ENCODE measurements at regions not wholly inside any gene's neighbourhood (a gene's known extent, or its start where the extent isn't known, plus 50 kb on each side); places are given as distances from the start of the nearest gene placed in this dataset.

DNA sequence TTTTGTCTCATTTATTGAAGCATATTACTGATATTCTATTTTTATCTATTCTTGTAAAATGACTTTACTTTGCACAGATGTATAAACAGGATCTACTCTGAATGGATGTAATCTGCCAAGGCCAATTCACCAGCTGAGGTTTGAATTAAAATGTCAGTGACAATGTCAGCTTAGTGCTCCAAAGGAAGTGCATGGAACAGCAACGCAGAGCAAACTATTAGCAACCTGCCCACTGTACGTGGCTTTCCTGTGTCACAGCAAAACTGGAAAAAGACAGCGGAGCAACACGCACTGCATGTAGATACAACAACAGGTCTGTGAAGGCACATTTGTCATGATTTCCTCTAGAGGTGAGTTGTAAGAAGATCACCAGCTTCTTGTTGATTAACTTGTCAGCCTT is 409.4 kb downstream of the MED10 start:
- Histone ChIP-seq H2BK120ac (ENCODE audit: low read depth, low read length, poor library complexity, severe bottlenecking) (no peak overlapping the region), H3K23me2 (ENCODE audit: insufficient read length, low read depth, low read length, poor library complexity, severe bottlenecking) (no peaks in the 10 kb centered on the region), H4K5ac (ENCODE audit: insufficient read length, low read depth, low read length) (no peak overlapping the region), H3K4me2 (ENCODE audit: insufficient read depth, insufficient read length, low read length) (no peak overlapping the region), H3K27ac (ENCODE audit: insufficient read length, low read depth, low read length) (no peak overlapping the region), H2BK20ac (ENCODE audit: low read depth, low read length, poor library complexity, severe bottlenecking) (no peak overlapping the region), H2AK5ac (ENCODE audit: insufficient read length, low read length) (no peak overlapping the region), H4K8ac (replicated peaks; ENCODE audit: insufficient read length, low read depth, low read length) (no peak overlapping the region), H2AFZ (ENCODE audit: low read length) (no peak overlapping the region), H3K79me2 (ENCODE audit: insufficient read depth, low read length) (no peaks in the 10 kb centered on the region), H3K79me1 (ENCODE audit: insufficient read depth, low read depth, low read length, poor library complexity, severe bottlenecking) (no peaks in the 10 kb centered on the region), H3K4me1 (ENCODE audit: insufficient read depth, low read length) (no peaks in the 10 kb centered on the region), H3K56ac (ENCODE audit: insufficient read length, low read depth, low read length) (no peak overlapping the region), H3T11ph (ENCODE audit: low read length) (no peak overlapping the region), H3K4ac (ENCODE audit: low read depth, low read length) (no peak overlapping the region), H3K9me3 (ENCODE audit: control insufficient read depth, low read depth, low read length) (peaks cover 9% of the 10 kb centered on the region), H3K9ac (ENCODE audit: extremely low read depth, insufficient read length, low read length) (no peak overlapping the region), H3K14ac (ENCODE audit: insufficient read depth, low read length) (no peak overlapping the region), H4K20me1 (ENCODE audit: control insufficient read depth, insufficient read depth, insufficient read length) (no peaks in the 10 kb centered on the region), H3K23ac (ENCODE audit: insufficient read length, low read depth, low read length) (no peak overlapping the region), H4K91ac (ENCODE audit: insufficient read length, low read depth, low read length) (no peak overlapping the region), H2BK12ac (ENCODE audit: insufficient read length, low read depth, low read length) (no peak overlapping the region), H2BK5ac (ENCODE audit: insufficient read length, low read length) (no peak overlapping the region), H2BK15ac (ENCODE audit: low read depth, low read length) (no peak overlapping the region), H3K27me3 (ENCODE audit: insufficient read depth, low read length) (no peaks in the 10 kb centered on the region), H3K18ac (ENCODE audit: insufficient read length, low read depth, low read length) (no peak overlapping the region)
- no CpG with 5 or more reads among the region's 4 CpGs for WGBS (ENCODE audit: extremely low coverage, insufficient read length, low lambda C conversion rate)
- Mint-ChIP-seq H3K4me3 (no peak overlapping the region), H3K4me1 (no peaks in the 10 kb centered on the region), H3K9me3 (peaks cover 9 to 15% of the 10 kb centered on the region in 2 experiments), H3K36me3 (ENCODE audit: insufficient read depth in 1 of 3, low read depth in 3 of 3) (peaks cover 7 to 13% (median 11%) of the 10 kb centered on the region in 3 experiments), H3K27ac (no peak overlapping the region), H3K27me3 (ENCODE audit: low read depth) (peaks cover 9% of the 10 kb centered on the region)
- TF ChIP-seq, protein P1, sequence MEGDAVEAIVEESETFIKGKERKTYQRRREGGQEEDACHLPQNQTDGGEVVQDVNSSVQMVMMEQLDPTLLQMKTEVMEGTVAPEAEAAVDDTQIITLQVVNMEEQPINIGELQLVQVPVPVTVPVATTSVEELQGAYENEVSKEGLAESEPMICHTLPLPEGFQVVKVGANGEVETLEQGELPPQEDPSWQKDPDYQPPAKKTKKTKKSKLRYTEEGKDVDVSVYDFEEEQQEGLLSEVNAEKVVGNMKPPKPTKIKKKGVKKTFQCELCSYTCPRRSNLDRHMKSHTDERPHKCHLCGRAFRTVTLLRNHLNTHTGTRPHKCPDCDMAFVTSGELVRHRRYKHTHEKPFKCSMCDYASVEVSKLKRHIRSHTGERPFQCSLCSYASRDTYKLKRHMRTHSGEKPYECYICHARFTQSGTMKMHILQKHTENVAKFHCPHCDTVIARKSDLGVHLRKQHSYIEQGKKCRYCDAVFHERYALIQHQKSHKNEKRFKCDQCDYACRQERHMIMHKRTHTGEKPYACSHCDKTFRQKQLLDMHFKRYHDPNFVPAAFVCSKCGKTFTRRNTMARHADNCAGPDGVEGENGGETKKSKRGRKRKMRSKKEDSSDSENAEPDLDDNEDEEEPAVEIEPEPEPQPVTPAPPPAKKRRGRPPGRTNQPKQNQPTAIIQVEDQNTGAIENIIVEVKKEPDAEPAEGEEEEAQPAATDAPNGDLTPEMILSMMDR (conservative IDR thresholded peaks at IDR 0.05) = no peak
- DNase-seq = no peak
